T-helper 17 cell (primary cell): ENCODE measurements at regions not wholly inside any gene's neighbourhood (a gene's known extent, or its start where the extent isn't known, plus 50 kb on each side); places are given as distances from the start of the nearest gene placed in this dataset.

ENCODE experiments used
- ATAC-seq: fragments of 150-1000 bp; cut with Tn5 transposase; 2 replicates; pipeline ENCODE4 v1.10.0; 2021; ENCODE audit warnings: mild to moderate bottlenecking, moderate library complexity
- DNase-seq, 3 donors: peaks; one replicate each; pipeline versions ENCODE4 v3.0.0 to v3.0.0-alpha.2; 2020 to 2021
- H3K9me3 ChIP-seq: one replicate; pipeline ENCODE4 v1.7.0; 2013; ENCODE audit warnings: low read length, mild to moderate bottlenecking; ENCODE audit not compliant: control insufficient read depth, poor library complexity, severe bottlenecking
- H3K27ac Mint-ChIP-seq: one replicate; pipeline ENCODE4 v1.8.0; 2022; ENCODE audit warnings: mild to moderate bottlenecking, moderate library complexity, mixed read lengths
- H3K27me3 Mint-ChIP-seq: one replicate; pipeline ENCODE4 v1.8.0; 2022; ENCODE audit warnings: mixed read lengths
- H3K36me3 Mint-ChIP-seq: one replicate; pipeline ENCODE4 v1.8.0; 2022; ENCODE audit warnings: low read depth, mixed read lengths
- H3K4me1 Mint-ChIP-seq: one replicate; pipeline ENCODE4 v1.8.0; 2022; ENCODE audit warnings: mild to moderate bottlenecking, mixed read lengths
- H3K4me3 Mint-ChIP-seq: one replicate; pipeline ENCODE4 v1.8.0; 2022; ENCODE audit warnings: mild to moderate bottlenecking, moderate library complexity, mixed read lengths

GRCh38 chr5:92374859-92375258 lies 991.7 kb upstream of the ARRDC3 start:
- Mint-ChIP-seq H3K4me1 (no peaks in the 10 kb centered on the region), H3K4me3 (no peak overlapping the region), H3K36me3 (no peaks in the 10 kb centered on the region), H3K27me3 (no peaks in the 10 kb centered on the region), H3K27ac (no peak overlapping the region)
- no peak for ATAC-seq
- no peak for DNase-seq
- no peaks in the 10 kb centered on the region for H3K9me3 ChIP-seq

- Mint-ChIP-seq H3K27me3 (no peaks in the 10 kb centered on the region), H3K4me1 (no peaks in the 10 kb centered on the region), H3K4me3 (no peak overlapping the region), H3K36me3 (no peaks in the 10 kb centered on the region), H3K27ac (no peak overlapping the region)
- no peak for ATAC-seq
- no peaks in the 10 kb centered on the region for H3K9me3 ChIP-seq
- DNase-seq: no peak
Observed at GRCh38 chr5:92372766-92373165, 989.6 kb upstream of the ARRDC3 start.

- no peak overlapping the region for H3K27ac Mint-ChIP-seq
- no peaks in the 10 kb centered on the region for H3K36me3 Mint-ChIP-seq
- no peaks in the 10 kb centered on the region for H3K9me3 ChIP-seq
- ATAC-seq (no peak), DNase-seq (no peak)
- H3K27me3 Mint-ChIP-seq: no peaks in the 10 kb centered on the region
- no peaks in the 10 kb centered on the region for H3K4me1 Mint-ChIP-seq
- no peak overlapping the region for H3K4me3 Mint-ChIP-seq
Observed at GRCh38 chr5:92371889-92372235, 988.7 kb upstream of the ARRDC3 start.

GRCh38 chr5:92371171-92371888 lies 988.2 kb upstream of the ARRDC3 start:
- H3K9me3 ChIP-seq: no peaks in the 10 kb centered on the region
- H3K36me3 Mint-ChIP-seq: no peaks in the 10 kb centered on the region
- no peaks in the 10 kb centered on the region for H3K27me3 Mint-ChIP-seq
- H3K4me3 Mint-ChIP-seq: no peak overlapping the region
- H3K4me1 Mint-ChIP-seq: no peaks in the 10 kb centered on the region
- ATAC-seq (no peak), DNase-seq (no peak)
- no peak overlapping the region for H3K27ac Mint-ChIP-seq

- no peak overlapping the region for H3K4me3 Mint-ChIP-seq
- H3K27me3 Mint-ChIP-seq: no peaks in the 10 kb centered on the region
- no peak for ATAC-seq
- no peaks in the 10 kb centered on the region for H3K36me3 Mint-ChIP-seq
- DNase-seq: no peak
- H3K4me1 Mint-ChIP-seq: no peaks in the 10 kb centered on the region
- H3K9me3 ChIP-seq: no peaks in the 10 kb centered on the region
- no peak overlapping the region for H3K27ac Mint-ChIP-seq
Observed at GRCh38 chr5:92370032-92370431, 986.9 kb upstream of the ARRDC3 start.

- no peaks in the 10 kb centered on the region for H3K9me3 ChIP-seq
- H3K4me1 Mint-ChIP-seq: no peaks in the 10 kb centered on the region
- no peak overlapping the region for H3K4me3 Mint-ChIP-seq
- no peaks in the 10 kb centered on the region for H3K27me3 Mint-ChIP-seq
- ATAC-seq (no peak), DNase-seq (no peak)
- no peaks in the 10 kb centered on the region for H3K36me3 Mint-ChIP-seq
- H3K27ac Mint-ChIP-seq: no peak overlapping the region
Observed at GRCh38 chr5:92369587-92369986, 986.5 kb upstream of the ARRDC3 start.

GRCh38 chr5:92364986-92365550 lies 982.0 kb upstream of the ARRDC3 start:
- no peak for DNase-seq
- no peaks in the 10 kb centered on the region for H3K9me3 ChIP-seq
- no peaks in the 10 kb centered on the region for H3K27me3 Mint-ChIP-seq
- no peak overlapping the region for H3K4me3 Mint-ChIP-seq
- no peaks in the 10 kb centered on the region for H3K36me3 Mint-ChIP-seq
- no peaks in the 10 kb centered on the region for H3K4me1 Mint-ChIP-seq
- no peak for ATAC-seq
- H3K27ac Mint-ChIP-seq: no peak overlapping the region

GRCh38 chr5:92353107-92354030 lies 970.3 kb upstream of the ARRDC3 start:
- ATAC-seq: no peak
- no peak for DNase-seq
- Mint-ChIP-seq H3K27me3 (no peaks in the 10 kb centered on the region), H3K4me3 (no peak overlapping the region), H3K36me3 (no peaks in the 10 kb centered on the region), H3K27ac (no peak overlapping the region), H3K4me1 (no peaks in the 10 kb centered on the region)
- H3K9me3 ChIP-seq: no peaks in the 10 kb centered on the region

- no peak for ATAC-seq
- H3K4me3 Mint-ChIP-seq: no peak overlapping the region
- no peaks in the 10 kb centered on the region for H3K4me1 Mint-ChIP-seq
- no peaks in the 10 kb centered on the region for H3K9me3 ChIP-seq
- no peak overlapping the region for H3K27ac Mint-ChIP-seq
- no peaks in the 10 kb centered on the region for H3K27me3 Mint-ChIP-seq
- no peak for DNase-seq
- H3K36me3 Mint-ChIP-seq: no peaks in the 10 kb centered on the region
Observed at GRCh38 chr5:92337772-92338234, 954.7 kb upstream of the ARRDC3 start.

- H3K4me3 Mint-ChIP-seq: no peak overlapping the region
- H3K4me1 Mint-ChIP-seq: no peaks in the 10 kb centered on the region
- DNase-seq (no peak), ATAC-seq (no peak)
- no peak overlapping the region for H3K27ac Mint-ChIP-seq
- H3K9me3 ChIP-seq: no peaks in the 10 kb centered on the region
- no peaks in the 10 kb centered on the region for H3K36me3 Mint-ChIP-seq
- H3K27me3 Mint-ChIP-seq: no peaks in the 10 kb centered on the region
Observed at GRCh38 chr5:92332039-92332438, 948.9 kb upstream of the ARRDC3 start.

- no peak for ATAC-seq
- no peak overlapping the region for H3K27ac Mint-ChIP-seq
- no peak for DNase-seq
- H3K4me3 Mint-ChIP-seq: no peak overlapping the region
- no peaks in the 10 kb centered on the region for H3K9me3 ChIP-seq
- H3K4me1 Mint-ChIP-seq: no peaks in the 10 kb centered on the region
- H3K36me3 Mint-ChIP-seq: no peaks in the 10 kb centered on the region
- H3K27me3 Mint-ChIP-seq: no peaks in the 10 kb centered on the region
Observed at GRCh38 chr5:92330365-92330764, 947.2 kb upstream of the ARRDC3 start.

GRCh38 chr5:92329759-92330158 lies 946.6 kb upstream of the ARRDC3 start:
- Mint-ChIP-seq H3K4me1 (no peaks in the 10 kb centered on the region), H3K36me3 (no peaks in the 10 kb centered on the region), H3K27ac (no peak overlapping the region), H3K4me3 (no peak overlapping the region), H3K27me3 (no peaks in the 10 kb centered on the region)
- H3K9me3 ChIP-seq: no peaks in the 10 kb centered on the region
- ATAC-seq: no peak
- no peak for DNase-seq

- H3K9me3 ChIP-seq: no peaks in the 10 kb centered on the region
- DNase-seq (no peak), ATAC-seq (no peak)
- Mint-ChIP-seq H3K27me3 (no peaks in the 10 kb centered on the region), H3K4me1 (no peaks in the 10 kb centered on the region), H3K27ac (no peak overlapping the region), H3K4me3 (no peak overlapping the region), H3K36me3 (no peaks in the 10 kb centered on the region)
Observed at GRCh38 chr5:92328584-92329259, 945.6 kb upstream of the ARRDC3 start.
